ENCODE measurements at regions not wholly inside any gene's neighbourhood (a gene's known extent, or its start where the extent isn't known, plus 50 kb on each side); places are given as distances from the start of the nearest gene placed in this dataset.

DNA sequence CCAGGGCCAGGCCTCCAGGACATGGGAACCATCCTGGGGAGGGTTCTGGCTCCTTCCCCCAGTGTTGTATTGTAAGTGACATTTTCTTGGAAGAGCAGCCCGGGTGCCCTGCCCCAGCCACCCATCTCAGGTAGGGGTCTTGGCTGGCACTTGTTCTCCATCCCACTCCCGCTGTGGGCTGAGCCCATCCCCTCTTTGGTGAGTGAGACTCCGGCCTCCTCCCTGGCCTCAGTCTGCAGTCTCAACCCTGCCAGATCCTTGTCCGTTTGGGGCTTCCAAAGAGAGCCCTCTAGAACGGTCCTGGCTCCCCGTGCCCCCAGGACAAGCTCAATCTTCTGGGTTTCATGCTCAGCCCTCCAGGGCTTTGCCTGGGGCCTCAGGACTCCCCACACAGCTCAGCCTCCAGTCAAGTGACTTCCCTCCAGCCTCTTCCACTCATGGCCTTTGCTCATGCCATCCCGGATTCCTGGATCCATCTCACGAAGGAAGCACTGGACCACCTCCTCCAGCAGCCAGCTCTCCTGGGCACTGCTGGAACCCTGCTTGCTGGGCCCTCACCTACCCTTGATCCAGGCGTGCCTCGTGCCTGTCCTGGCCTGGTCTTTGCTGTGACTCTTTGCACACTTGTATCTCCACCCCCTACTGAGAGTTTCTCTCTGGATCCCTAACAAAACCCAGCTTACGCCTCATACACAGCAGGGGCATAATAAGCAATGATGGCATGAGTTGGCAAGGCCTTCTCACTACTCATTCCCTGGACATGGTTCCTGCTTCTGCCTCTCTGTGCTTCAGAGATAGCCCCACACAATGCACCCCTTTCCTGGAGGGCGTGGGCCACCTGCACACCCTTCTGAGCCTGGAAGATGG is 297.4 kb upstream of the RTL1 start:
- TF ChIP-seq REST (IDR thresholded peaks at IDR 0.05; ENCODE audit: insufficient read depth in 1 of 2, low read depth in 2 of 2, low read length in 2 of 2) (no peak), POLR2AphosphoS5 (IDR thresholded peaks at IDR 0.05; ENCODE audit: low read depth, low read length) (no peak)

Data from PFSK-1 (cell line).